ENCODE measurements at regions not wholly inside any gene's neighbourhood (a gene's known extent, or its start where the extent isn't known, plus 50 kb on each side); places are given as distances from the start of the nearest gene placed in this dataset.

DNA sequence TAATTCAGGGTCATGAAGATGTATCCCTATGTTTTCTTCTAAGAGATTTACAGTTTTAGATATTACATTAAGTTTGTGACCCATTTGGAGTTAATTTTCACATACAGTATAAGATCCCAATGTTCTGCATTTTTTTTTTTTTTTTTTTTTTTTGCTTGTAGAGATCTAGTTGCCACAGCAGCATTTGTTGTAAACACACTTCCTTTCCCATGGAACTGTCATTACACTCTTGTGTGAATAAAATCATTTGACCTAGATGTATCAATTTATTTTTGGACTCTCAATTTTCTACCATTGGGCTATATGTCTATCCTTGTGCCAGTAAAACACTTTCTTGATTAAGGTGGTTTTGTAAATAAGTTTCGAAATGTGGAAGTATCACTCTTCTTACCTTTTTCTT lies 1107.2 kb downstream of the TECRL start:
- TF ChIP-seq CTCF (IDR thresholded peaks at IDR 0.05) (no peak), POLR2A (IDR thresholded peaks at IDR 0.05) (no peak)
